Parathyroid adenoma (tissue), 2 donors: ENCODE measurements at regions not wholly inside any gene's neighbourhood (a gene's known extent, or its start where the extent isn't known, plus 50 kb on each side); places are given as distances from the start of the nearest gene placed in this dataset.

Experiments used
- H2AFZ ChIP-seq: fragments of 300-600 bp; sonication (generic); one replicate; pipeline ENCODE4 v1.7.0; 2017; ENCODE audit warnings: antibody characterized with exemption, mild to moderate bottlenecking
- H3K27ac ChIP-seq: fragments of 300-600 bp; sonication (generic); one replicate; pipeline ENCODE4 v1.7.0; 2017
- H3K27me3 ChIP-seq: fragments of 300-600 bp; sonication (generic); one replicate; pipeline ENCODE4 v1.7.0; 2017; ENCODE audit warnings: low read length; ENCODE audit not compliant: control insufficient read depth, insufficient read depth
- H3K36me3 ChIP-seq: fragments of 300-600 bp; sonication (generic); one replicate; pipeline ENCODE4 v1.7.0; 2017; ENCODE audit warnings: low read length; ENCODE audit not compliant: control insufficient read depth, insufficient read depth
- H3K4me1 ChIP-seq: fragments of 300-600 bp; sonication (generic); one replicate; pipeline ENCODE4 v1.7.0; 2017; ENCODE audit warnings: control low read depth
- H3K4me2 ChIP-seq: fragments of 300-600 bp; sonication (generic); one replicate; pipeline ENCODE4 v1.7.0; 2017; ENCODE audit warnings: low read length
- H3K4me3 ChIP-seq: fragments of 300-600 bp; sonication (generic); one replicate; pipeline ENCODE4 v1.7.0; 2017; ENCODE audit warnings: low read depth, low read length
- H3K79me2 ChIP-seq: fragments of 300-600 bp; sonication (generic); one replicate; pipeline ENCODE4 v1.7.0; 2017; ENCODE audit warnings: control low read depth
- H3K9ac ChIP-seq: fragments of 300-600 bp; sonication (generic); one replicate; pipeline ENCODE4 v1.7.0; 2017; ENCODE audit warnings: mild to moderate bottlenecking
- H3K9me3 ChIP-seq: fragments of 300-600 bp; sonication (generic); one replicate; pipeline ENCODE4 v1.7.0; 2017; ENCODE audit warnings: low read length; ENCODE audit not compliant: control insufficient read depth
- TF ChIP-seq, protein P1 (sequence below): fragments of 300-600 bp; sonication (generic); IDR thresholded peaks from one replicate; pipeline ENCODE4 v1.7.0; 2017; ENCODE audit warnings: antibody characterized with exemption, mild to moderate bottlenecking
- donor health status: primary hyperparathyroidism.

DNA sequence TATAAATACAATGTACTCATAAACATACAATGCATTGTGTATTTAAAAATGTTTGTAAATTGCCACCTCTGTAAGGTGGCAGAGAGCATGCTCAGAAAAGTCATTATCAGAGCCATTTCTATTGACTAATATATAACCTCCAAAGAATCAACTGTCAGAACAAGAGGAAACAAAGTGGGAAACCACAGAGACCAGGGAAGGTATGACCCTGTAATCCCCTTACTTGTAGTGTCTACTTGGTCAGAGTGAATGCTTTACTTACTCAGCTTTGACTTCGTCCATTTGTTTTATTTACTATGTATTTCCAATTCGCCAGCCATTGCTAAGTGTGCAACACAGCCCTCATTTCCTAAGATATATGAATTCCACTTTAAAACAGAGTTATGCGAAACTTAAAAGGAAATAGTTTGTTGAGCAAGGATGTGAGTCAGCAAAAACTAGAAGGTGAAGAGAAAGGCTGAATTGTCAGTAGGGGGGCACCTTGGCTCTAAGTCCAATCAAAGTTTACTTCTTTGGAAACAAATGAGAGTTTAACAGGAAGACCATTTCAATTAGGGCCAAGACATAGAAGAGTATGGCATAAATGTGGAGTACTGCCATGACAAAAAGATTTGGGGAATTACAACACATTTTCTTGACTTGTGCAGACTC, 671.7 kb upstream of the PTBP2 start:
- Histone ChIP-seq H3K27ac (no peak overlapping the region), H3K4me3 (no peak overlapping the region), H2AFZ (no peak overlapping the region), H3K9me3 (no peaks in the 10 kb centered on the region), H3K36me3 (no peaks in the 10 kb centered on the region), H3K4me1 (no peaks in the 10 kb centered on the region), H3K4me2 (no peak overlapping the region), H3K9ac (no peak overlapping the region), H3K79me2 (no peaks in the 10 kb centered on the region), H3K27me3 (no peaks in the 10 kb centered on the region)
- TF ChIP-seq, protein P1, sequence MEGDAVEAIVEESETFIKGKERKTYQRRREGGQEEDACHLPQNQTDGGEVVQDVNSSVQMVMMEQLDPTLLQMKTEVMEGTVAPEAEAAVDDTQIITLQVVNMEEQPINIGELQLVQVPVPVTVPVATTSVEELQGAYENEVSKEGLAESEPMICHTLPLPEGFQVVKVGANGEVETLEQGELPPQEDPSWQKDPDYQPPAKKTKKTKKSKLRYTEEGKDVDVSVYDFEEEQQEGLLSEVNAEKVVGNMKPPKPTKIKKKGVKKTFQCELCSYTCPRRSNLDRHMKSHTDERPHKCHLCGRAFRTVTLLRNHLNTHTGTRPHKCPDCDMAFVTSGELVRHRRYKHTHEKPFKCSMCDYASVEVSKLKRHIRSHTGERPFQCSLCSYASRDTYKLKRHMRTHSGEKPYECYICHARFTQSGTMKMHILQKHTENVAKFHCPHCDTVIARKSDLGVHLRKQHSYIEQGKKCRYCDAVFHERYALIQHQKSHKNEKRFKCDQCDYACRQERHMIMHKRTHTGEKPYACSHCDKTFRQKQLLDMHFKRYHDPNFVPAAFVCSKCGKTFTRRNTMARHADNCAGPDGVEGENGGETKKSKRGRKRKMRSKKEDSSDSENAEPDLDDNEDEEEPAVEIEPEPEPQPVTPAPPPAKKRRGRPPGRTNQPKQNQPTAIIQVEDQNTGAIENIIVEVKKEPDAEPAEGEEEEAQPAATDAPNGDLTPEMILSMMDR: no peak

GRCh38 chr1:96059276-96059675, 662.3 kb upstream of the PTBP2 start:
- H3K4me1 ChIP-seq: no peaks in the 10 kb centered on the region
- no peak overlapping the region for H3K4me3 ChIP-seq
- no peak overlapping the region for H3K4me2 ChIP-seq
- H3K9ac ChIP-seq: no peak overlapping the region
- no peaks in the 10 kb centered on the region for H3K36me3 ChIP-seq
- no peak overlapping the region for H2AFZ ChIP-seq
- H3K79me2 ChIP-seq: no peaks in the 10 kb centered on the region
- no peaks in the 10 kb centered on the region for H3K27me3 ChIP-seq
- H3K9me3 ChIP-seq: no peaks in the 10 kb centered on the region
- TF ChIP-seq, protein P1: no peak
- no peak overlapping the region for H3K27ac ChIP-seq

DNA sequence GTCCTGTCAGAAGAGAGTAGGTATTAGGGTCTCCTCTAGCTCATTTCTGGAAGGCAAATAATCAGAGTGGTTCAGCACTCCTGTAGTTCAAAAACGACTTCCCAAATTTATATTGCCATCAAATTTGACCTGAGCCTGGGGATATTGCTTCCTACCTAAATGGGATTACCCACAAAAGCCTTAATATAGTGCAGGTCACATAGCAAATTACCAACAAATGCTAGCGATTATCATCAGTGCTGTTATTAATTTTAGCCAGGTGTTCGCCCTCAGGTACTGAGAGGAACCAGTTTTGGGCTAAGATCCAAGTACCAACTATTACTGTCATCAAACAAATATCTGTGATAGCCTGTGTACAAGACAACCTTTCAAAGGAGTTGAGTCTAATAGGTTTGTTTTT, 661.8 kb upstream of the PTBP2 start:
- Histone ChIP-seq H3K27me3 (no peaks in the 10 kb centered on the region), H3K9me3 (no peaks in the 10 kb centered on the region), H3K36me3 (no peaks in the 10 kb centered on the region), H3K4me1 (no peaks in the 10 kb centered on the region), H3K9ac (no peak overlapping the region), H2AFZ (no peak overlapping the region), H3K4me3 (no peak overlapping the region), H3K79me2 (no peaks in the 10 kb centered on the region), H3K4me2 (no peak overlapping the region), H3K27ac (no peak overlapping the region)
- TF ChIP-seq, protein P1: no peak

DNA sequence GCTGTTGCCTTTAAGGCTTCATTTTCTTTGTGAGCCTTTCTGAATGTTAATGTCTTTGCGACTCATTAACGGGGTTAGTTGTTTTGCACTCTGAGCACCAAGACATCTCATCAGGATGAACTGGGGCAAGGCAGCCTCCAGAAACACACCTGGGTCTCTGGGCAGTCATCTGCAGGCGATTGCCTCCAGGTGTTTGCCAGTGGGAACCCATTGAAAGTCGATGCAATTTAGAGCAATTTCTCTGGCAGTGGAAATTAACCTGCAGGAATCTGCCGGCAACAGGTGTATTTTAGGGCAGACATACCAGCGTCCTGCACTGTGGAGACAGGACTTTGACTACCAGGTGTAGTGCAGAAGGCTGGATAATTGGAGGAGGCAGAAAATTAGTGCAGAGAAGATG, 661.0 kb upstream of the PTBP2 start:
- no peaks in the 10 kb centered on the region for H3K4me1 ChIP-seq
- H3K4me3 ChIP-seq: no peak overlapping the region
- H3K4me2 ChIP-seq: no peak overlapping the region
- H3K36me3 ChIP-seq: no peaks in the 10 kb centered on the region
- H3K27me3 ChIP-seq: no peaks in the 10 kb centered on the region
- no peak overlapping the region for H2AFZ ChIP-seq
- TF ChIP-seq, protein P1: no peak
- H3K27ac ChIP-seq: no peak overlapping the region
- no peak overlapping the region for H3K9ac ChIP-seq
- H3K9me3 ChIP-seq: no peaks in the 10 kb centered on the region
- no peaks in the 10 kb centered on the region for H3K79me2 ChIP-seq

GRCh38 chr1:96072021-96072420, 649.6 kb upstream of the PTBP2 start:
- Histone ChIP-seq H3K27ac (no peak overlapping the region), H3K4me2 (no peak overlapping the region), H3K4me1 (no peaks in the 10 kb centered on the region), H2AFZ (no peak overlapping the region), H3K9ac (no peak overlapping the region), H3K9me3 (no peaks in the 10 kb centered on the region), H3K79me2 (no peaks in the 10 kb centered on the region), H3K4me3 (no peak overlapping the region), H3K36me3 (no peaks in the 10 kb centered on the region), H3K27me3 (no peaks in the 10 kb centered on the region)
- TF ChIP-seq, protein P1: no peak
